NCI-H1436 treated with DMSO at 0.1 percent for 48 hours (cell line): ENCODE measurements at regions not wholly inside any gene's neighbourhood (a gene's known extent, or its start where the extent isn't known, plus 50 kb on each side); places are given as distances from the start of the nearest gene placed in this dataset.
"Not testable (repeated sequence)": the region's sequence is repeated elsewhere in the genome, so short reads cannot be mapped to it uniquely, and the experiment has no call there.

Experiments
- DNase-seq: peaks from one replicate; lab custom pipeline; 2025; lab: John Stamatoyannopoulos, UW

GRCh38 chr14:57150449-57150848 lies 118.3 kb downstream of the EXOC5 start:
- no peak for DNase-seq

DNA sequence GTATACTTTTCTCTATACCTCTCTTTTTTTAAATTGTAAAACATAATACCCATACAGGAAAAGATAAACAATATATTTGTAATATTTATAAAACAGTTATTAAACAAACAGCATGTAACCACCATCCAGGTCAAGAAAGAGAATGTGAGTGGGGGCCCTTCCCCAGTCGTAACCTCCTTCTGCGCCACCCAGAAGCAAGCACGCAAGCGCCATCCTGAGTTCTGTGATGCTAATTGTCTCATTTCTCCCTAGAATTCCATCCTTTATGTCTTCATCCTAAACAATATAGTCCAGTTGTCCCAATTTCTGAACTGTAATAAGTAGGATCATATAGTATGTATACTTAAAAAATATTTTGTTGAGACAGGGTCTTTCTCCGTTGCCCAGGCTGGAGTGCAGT lies 129.5 kb downstream of the EXOC5 start:
- DNase-seq = no peak

DNA sequence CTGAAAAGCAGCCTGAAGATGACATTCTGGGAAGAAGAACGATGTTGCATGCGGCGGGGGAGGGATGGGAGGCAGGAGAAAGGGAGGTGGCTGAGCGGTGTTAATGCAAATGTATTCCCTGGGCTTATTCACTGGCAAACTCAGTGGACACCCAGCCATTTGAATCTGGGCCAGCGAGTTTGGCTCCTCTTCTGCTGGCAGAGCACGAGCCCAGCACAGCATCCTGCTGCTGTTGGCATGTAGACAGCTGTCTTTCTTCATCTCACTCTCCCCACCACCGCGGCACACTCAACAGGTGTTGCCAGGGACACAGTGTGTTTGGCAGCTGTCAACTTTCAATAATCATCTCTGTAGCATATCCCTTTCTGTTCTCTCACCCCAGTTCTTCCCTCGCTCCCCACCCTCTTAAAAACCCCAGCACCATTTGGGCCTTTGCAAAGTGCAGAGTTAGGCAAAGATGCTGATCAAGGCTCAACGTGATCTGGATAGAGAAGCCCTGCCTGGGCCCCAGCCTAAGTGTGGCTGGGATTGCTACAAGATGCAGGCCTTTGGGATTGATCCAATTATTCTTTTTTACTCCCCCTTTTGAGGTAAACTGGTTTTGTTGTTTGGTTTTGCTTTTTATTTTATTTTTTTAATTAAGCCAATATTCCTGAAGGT lies 131.9 kb downstream of the EXOC5 start:
- DNase-seq = no peak

DNA sequence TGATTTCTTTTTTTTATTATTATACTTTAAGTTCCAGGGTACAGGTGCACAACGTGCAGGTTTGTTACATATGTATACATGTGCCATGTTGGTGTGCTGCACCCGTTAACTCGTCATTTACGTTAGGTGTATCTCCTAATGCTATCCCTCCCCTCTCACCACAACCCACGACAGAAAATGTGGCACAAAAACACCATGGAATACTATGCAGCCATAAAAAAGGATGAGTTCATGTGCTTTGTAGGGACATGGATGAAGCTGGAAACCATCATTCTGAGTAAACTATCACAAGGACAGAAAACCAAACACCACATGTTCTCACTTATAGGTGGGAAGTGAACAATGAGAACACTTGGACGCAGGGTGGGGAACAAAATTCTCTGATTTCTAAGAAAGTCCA lies 140.9 kb downstream of the EXOC5 start:
- not testable (repeated sequence) for DNase-seq

DNA sequence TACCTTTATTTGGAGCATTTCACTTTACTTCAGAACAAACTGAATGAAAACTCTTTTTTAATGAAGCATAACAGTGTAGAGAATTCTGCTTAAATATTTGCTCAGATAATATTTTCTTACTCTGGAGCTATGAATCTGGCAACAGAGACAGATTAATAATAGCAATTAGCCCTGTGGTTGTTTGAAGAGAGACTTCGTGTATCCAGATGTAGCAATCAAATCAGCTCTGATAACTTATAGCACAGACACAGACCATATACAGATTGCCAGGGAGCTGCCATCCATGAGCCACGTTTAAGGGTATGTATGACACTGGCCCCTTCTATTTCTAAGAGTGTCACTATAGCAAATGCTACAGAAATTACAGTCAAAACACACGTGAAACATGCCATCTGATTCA lies 146.6 kb downstream of the EXOC5 start:
- DNase-seq = no peak

GRCh38 chr14:57112072-57112807 lies 156.5 kb downstream of the EXOC5 start:
- not testable (repeated sequence) for DNase-seq

DNA sequence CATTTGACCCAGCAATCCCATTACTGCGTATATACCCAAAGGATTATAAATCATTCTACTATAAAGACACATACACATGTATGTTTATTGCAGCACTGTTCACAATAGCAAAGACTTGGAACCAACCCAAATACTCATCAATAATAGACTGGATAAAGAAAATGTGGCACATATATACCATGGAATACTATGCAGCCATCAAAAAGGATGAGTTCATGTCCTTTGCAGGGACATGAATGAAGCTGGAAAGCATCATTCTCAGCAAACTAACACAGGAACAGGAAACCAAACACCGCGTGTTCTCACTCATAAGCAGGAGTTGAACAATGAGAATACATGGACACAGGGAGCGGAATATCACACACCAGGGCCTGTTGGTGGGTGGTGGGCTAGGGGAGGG lies 158.3 kb downstream of the EXOC5 start:
- not testable (repeated sequence) for DNase-seq

DNA sequence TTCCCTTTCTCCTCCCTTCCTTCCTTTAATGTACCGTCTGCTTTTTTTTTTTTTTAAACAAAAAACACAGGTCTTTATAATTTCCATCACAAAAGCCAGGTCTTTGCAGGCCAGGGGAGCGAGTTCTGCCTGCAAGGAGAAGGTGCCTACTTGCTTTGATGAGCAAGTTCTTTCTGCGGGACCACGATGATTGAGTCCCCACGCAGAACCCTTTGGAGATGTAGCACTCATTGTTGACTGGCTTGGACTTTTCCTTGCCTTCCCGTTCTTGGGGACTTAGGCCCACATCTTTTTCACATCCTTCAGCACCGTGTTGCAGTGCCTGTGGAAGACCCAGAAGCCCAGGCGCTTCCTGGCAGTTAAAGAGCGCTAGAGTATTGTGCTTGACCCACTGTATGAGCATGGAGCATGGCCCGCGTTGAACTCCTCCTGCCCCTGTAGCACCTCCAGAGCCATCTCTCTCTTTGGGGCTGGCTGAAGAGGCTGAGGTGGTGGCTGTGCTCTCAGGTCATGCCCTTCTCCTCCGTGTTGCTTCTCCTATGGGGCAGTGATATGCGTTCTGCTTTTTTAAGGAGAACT lies 177.6 kb downstream of the EXOC5 start:
- DNase-seq = no peak

DNA sequence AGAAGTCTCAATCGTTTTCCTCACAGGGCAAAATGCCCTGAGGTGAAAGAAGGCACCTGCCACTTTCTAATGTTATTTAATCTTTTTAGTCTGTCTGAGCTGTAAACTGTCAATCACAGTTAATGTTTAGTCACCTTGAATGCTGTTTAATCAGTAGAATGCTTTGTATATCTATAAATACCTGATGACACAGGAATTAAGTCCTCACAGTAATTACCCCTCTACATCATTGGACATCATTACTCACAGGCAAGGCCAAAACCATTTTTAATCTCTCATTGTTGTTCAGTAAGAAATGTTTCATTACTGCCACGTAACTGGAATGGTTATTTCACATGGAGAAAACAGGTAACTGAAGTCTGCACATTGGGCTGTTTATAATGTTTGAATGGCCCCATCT lies 178.8 kb downstream of the EXOC5 start:
- DNase-seq = peak; percentile 97

DNA sequence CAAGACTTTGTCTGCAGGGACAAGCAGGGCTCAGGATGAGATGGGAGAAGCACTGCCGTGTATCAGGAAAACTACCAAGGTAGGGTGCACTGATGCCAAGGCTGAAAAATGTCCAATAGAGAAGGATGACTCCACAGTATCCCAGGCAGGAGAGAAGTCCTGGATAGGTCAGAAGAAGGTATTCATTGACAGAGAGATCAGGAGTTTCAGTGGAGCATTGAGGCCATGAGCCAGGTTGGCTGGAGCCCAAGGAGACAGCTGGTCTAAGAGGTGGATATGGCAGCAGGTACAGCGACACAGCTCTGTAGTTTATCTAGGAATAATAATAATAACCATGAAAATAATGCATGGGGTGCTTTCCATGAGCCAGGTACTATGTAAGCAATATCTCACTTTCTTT lies 180.9 kb downstream of the EXOC5 start:
- DNase-seq = no peak

- DNase-seq = no peak
These were observed 182.2 kb downstream of the EXOC5 start for GRCh38 chr14:57086271-57087162.

- no peak for DNase-seq
These were observed 182.9 kb downstream of the EXOC5 start for GRCh38 chr14:57085801-57086200.

GRCh38 chr14:57085043-57085442 lies 183.7 kb downstream of the EXOC5 start:
- DNase-seq = no peak

GRCh38 chr14:57080691-57081090 lies 188.0 kb downstream of the EXOC5 start:
- DNase-seq = no peak

GRCh38 chr14:57078054-57078453 lies 190.7 kb downstream of the EXOC5 start:
- no peak for DNase-seq

GRCh38 chr14:57073986-57074385 lies 194.7 kb downstream of the EXOC5 start:
- no peak for DNase-seq

- no peak for DNase-seq
These were observed 197.1 kb downstream of the EXOC5 start for GRCh38 chr14:57071639-57072038.

DNA sequence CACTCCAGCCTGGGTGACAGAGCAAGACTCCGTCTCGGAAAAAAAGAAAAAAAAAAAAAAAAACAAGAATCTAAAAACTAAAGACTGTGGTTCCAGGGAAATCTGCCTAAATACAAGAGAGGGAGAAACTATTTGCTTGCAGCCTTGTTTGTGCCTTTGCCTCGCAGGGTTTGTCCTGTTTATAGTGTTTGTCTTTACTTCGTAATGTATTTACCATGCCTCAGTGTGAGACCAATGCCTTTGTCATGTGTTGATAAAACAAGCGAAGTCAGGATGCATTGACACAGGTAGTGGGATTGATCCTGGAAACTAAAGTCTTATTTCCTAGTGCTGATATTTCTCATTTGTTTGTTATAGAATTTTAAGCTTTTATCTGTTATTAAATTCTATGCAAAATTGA lies 199.0 kb downstream of the EXOC5 start:
- no peak for DNase-seq

DNA sequence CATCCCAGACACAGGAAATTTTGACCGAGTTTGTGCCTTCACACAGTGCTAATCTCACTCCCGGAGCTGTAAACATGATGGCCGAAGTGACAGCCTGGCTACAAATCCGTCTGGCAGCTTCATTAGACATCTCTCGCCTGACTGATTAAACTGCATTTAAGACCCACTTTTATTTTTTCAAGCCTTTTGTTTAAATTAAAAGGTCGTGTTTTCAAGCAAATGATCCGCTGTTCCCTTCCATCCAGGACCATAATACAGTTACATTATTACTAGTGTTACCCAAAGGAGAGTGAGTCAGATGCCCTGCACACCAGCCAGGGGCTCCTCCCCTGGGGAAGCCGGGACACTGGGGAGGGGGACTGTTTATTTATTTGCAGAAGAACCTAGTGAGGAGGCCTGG lies 200.2 kb downstream of the EXOC5 start:
- DNase-seq = no peak

- DNase-seq = no peak
These were observed 201.7 kb downstream of the EXOC5 start for GRCh38 chr14:57066887-57067513.

GRCh38 chr14:57066463-57066862 lies 202.2 kb downstream of the EXOC5 start:
- no peak for DNase-seq
